SK-N-SH (cell line): ENCODE measurements at regions not wholly inside any gene's neighbourhood (a gene's known extent, or its start where the extent isn't known, plus 50 kb on each side); places are given as distances from the start of the nearest gene placed in this dataset.

ENCODE experiments used
- CTCF ChIA-PET: fragments of 300-600, 350-600 bp; formaldehyde crosslinking; extraction: SDS; loops from one replicate; lab custom pipeline; 2021; lab: Yijun Ruan, JAX
- POLR2A ChIA-PET: fragments of 350-600 bp; sonication (Branson Sonifier 250); formaldehyde crosslinking; extraction: SDS; loops from one replicate; lab custom pipeline; 2020; ENCODE audit warnings: antibody characterized with exemption, inconsistent platforms; lab: Yijun Ruan, JAX
- DNase-seq: peaks from one replicate; pipeline ENCODE4 v3.0.0; 2012
- H2AFZ ChIP-seq: fragments of 200-600 bp; sonication (generic); 2 replicates; pipeline ENCODE4 v1.8.1; 2016; ENCODE audit warnings: antibody characterized with exemption, mild to moderate bottlenecking, low read depth
- H3F3A ChIP-seq: fragments of 200-600 bp; sonication (generic); replicated peaks from 2 replicates; pipeline ENCODE3; 2016; ENCODE audit warnings: antibody characterized with exemption, mild to moderate bottlenecking; ENCODE audit not compliant: insufficient read depth
- H3K27ac ChIP-seq, 2 experiments: fragments of 200-500 bp in 1 of 2; fragments of 200-600 bp in 1 of 2; sonication (Bioruptor generic) in 1 of 2; sonication (generic), shearing (Covaris generic) in 1 of 2; 2 replicates each; pipeline versions ENCODE4 v1.5.1 to v1.6.1; 2014 to 2016; ENCODE audit warnings: low read depth in 2 of 2, inconsistent platforms in 1 of 2, low read length in 1 of 2, mild to moderate bottlenecking in 1 of 2, mixed read lengths in 1 of 2
- H3K27me3 ChIP-seq: fragments of 200-600 bp; sonication (generic), shearing (Covaris generic); 2 replicates; pipeline ENCODE4 v1.6.1; 2016; ENCODE audit warnings: mixed run types; ENCODE audit not compliant: insufficient read depth
- H3K36me3 ChIP-seq, 2 experiments: fragments of 200-500 bp in 1 of 2; fragments of 200-600 bp in 1 of 2; sonication (Bioruptor generic) in 1 of 2; sonication (generic) in 1 of 2; replicated peaks in 1 of 2; 2 replicates each; pipeline versions ENCODE3 to v1.5.1; 2014 to 2016; ENCODE audit warnings: low read length in 1 of 2, mild to moderate bottlenecking in 1 of 2; ENCODE audit not compliant: insufficient read depth in 2 of 2, control insufficient read depth in 1 of 2
- H3K4me1 ChIP-seq, 2 experiments: fragments of 200-500 bp in 1 of 2; fragments of 200-600 bp in 1 of 2; sonication (Bioruptor generic) in 1 of 2; sonication (generic), shearing (Covaris generic) in 1 of 2; 2 replicates each; pipeline versions ENCODE4 v1.5.1 to v1.6.1; 2014 to 2016; ENCODE audit warnings: low read depth in 1 of 2, low read length in 1 of 2, mixed run types in 1 of 2; ENCODE audit not compliant: insufficient read depth in 2 of 2, control insufficient read depth in 1 of 2
- H3K4me2 ChIP-seq: fragments of 200-600 bp; sonication (generic), shearing (Covaris generic); 2 replicates; pipeline ENCODE4 v1.6.1; 2017; ENCODE audit warnings: mixed run types
- H3K4me3 ChIP-seq, 2 experiments: fragments of 200-500 bp in 1 of 2; fragments of 200-600 bp in 1 of 2; sonication (Bioruptor generic) in 1 of 2; sonication (generic), shearing (Covaris generic) in 1 of 2; 2 replicates each; pipeline versions ENCODE4 v1.5.1 to v1.8.1; 2014 to 2016; ENCODE audit warnings: low read depth in 2 of 2, inconsistent platforms in 1 of 2, low read length in 1 of 2, mild to moderate bottlenecking in 1 of 2, mixed read lengths in 1 of 2, moderate library complexity in 1 of 2
- H3K79me2 ChIP-seq: fragments of 200-600 bp; sonication (generic); 2 replicates; pipeline ENCODE4 v1.8.1; 2017; ENCODE audit warnings: mild to moderate bottlenecking; ENCODE audit not compliant: insufficient read depth
- H3K9ac ChIP-seq: fragments of 200-600 bp; sonication (generic); 2 replicates; pipeline ENCODE4 v1.6.1; 2017; ENCODE audit warnings: mixed run types
- H3K9me2 ChIP-seq: fragments of 200-600 bp; sonication (generic); 2 replicates; pipeline ENCODE4 v1.6.1; 2017; ENCODE audit warnings: mixed run types
- H3K9me3 ChIP-seq: fragments of 200-600 bp; sonication (generic); 2 replicates; pipeline ENCODE4 v1.6.1; 2017; ENCODE audit warnings: mixed run types, mild to moderate bottlenecking, moderate library complexity
- H4K20me1 ChIP-seq: fragments of 200-600 bp; sonication (generic); 2 replicates; pipeline ENCODE4 v1.6.1; 2017; ENCODE audit warnings: mild to moderate bottlenecking, mixed run types; ENCODE audit not compliant: insufficient read depth
- ELF1 ChIP-seq: IDR thresholded peaks from 2 replicates; pipeline ENCODE4 v1.4.0; 2012
- EZH2phosphoT487 ChIP-seq: fragments of 200-600 bp; sonication (generic); IDR thresholded peaks from 2 replicates; pipeline ENCODE4 v1.6.1; 2017; ENCODE audit warnings: low read depth, mixed run types, mild to moderate bottlenecking, antibody characterized with exemption, moderate library complexity, borderline replicate concordance
- GABPA ChIP-seq: IDR thresholded peaks from 2 replicates; pipeline ENCODE4 v1.4.0; 2012; ENCODE audit warnings: low read depth, mild to moderate bottlenecking
- NFIC ChIP-seq: IDR thresholded peaks from 2 replicates; pipeline ENCODE4 v1.4.0; 2012; ENCODE audit warnings: borderline replicate concordance
- RAD21 ChIP-seq: IDR thresholded peaks from 2 replicates; pipeline ENCODE4 v1.6.1; 2012; ENCODE audit warnings: mild to moderate bottlenecking, low read length
- TEAD4 ChIP-seq: IDR thresholded peaks from 2 replicates; pipeline ENCODE4 v1.4.0; 2012; ENCODE audit warnings: mild to moderate bottlenecking, borderline replicate concordance; ENCODE audit not compliant: insufficient read depth
- WGBS: methylation state at CpG from one replicate; pipeline ENCODE4 v1.1.6; 2017; ENCODE audit warnings: low lambda C conversion rate; 5-methylcytosine and 5-hydroxymethylcytosine counted together
- TF ChIP-seq, protein P1 (sequence below): IDR thresholded peaks from 2 replicates; pipeline ENCODE4 v1.4.0; 2012; ENCODE audit warnings: low read depth, borderline replicate concordance
- TF ChIP-seq, protein P2 (sequence below): IDR thresholded peaks from 2 replicates; pipeline ENCODE4 v1.4.0; 2012; ENCODE audit warnings: low read depth, borderline replicate concordance
- TF ChIP-seq, protein P3 (sequence below): IDR thresholded peaks from 2 replicates; pipeline ENCODE4; 2012

DNA sequence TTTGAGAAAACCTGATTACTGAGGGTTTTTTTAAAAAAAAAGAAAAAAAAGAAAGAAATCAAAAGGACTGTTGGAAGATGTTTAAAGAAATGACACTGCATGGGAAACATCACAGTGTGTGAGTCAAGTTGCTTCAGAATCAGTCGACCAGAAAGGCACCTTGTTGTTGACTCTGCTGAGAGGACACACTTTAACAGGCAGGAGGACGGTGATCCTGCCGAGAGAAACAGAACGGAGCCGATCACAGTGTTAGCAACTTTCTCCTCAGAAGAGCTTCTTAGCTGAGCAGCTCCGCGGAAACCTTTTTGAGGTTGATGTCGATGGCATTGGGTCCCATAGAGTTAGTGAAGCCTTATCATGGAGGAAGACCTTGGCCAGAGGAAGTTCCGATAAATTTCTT, 538.7 kb downstream of the RBFOX1 start:
- Histone ChIP-seq H3K9ac (no peak overlapping the region), H3F3A (no peaks in the 10 kb centered on the region), H2AFZ (no peak overlapping the region), H3K79me2 (no peaks in the 10 kb centered on the region), H3K4me2 (no peak overlapping the region), H3K9me3 (no peaks in the 10 kb centered on the region), H3K4me3 (no peak overlapping the region), H4K20me1 (no peaks in the 10 kb centered on the region), H3K9me2 (no peaks in the 10 kb centered on the region), H3K27me3 (no peaks in the 10 kb centered on the region), H3K4me1 (no peaks in the 10 kb centered on the region), H3K36me3 (no peaks in the 10 kb centered on the region), H3K27ac (no peak overlapping the region)
- POLR2A ChIA-PET, result no interaction called here
- CTCF ChIA-PET, result no interaction called here
- WGBS, result 51% methylated on average over 9 of the region's 9 CpGs
- TF ChIP-seq, protein P1, sequence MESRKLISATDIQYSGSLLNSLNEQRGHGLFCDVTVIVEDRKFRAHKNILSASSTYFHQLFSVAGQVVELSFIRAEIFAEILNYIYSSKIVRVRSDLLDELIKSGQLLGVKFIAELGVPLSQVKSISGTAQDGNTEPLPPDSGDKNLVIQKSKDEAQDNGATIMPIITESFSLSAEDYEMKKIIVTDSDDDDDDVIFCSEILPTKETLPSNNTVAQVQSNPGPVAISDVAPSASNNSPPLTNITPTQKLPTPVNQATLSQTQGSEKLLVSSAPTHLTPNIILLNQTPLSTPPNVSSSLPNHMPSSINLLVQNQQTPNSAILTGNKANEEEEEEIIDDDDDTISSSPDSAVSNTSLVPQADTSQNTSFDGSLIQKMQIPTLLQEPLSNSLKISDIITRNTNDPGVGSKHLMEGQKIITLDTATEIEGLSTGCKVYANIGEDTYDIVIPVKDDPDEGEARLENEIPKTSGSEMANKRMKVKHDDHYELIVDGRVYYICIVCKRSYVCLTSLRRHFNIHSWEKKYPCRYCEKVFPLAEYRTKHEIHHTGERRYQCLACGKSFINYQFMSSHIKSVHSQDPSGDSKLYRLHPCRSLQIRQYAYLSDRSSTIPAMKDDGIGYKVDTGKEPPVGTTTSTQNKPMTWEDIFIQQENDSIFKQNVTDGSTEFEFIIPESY, result no peak
- TF ChIP-seq, protein P2, sequence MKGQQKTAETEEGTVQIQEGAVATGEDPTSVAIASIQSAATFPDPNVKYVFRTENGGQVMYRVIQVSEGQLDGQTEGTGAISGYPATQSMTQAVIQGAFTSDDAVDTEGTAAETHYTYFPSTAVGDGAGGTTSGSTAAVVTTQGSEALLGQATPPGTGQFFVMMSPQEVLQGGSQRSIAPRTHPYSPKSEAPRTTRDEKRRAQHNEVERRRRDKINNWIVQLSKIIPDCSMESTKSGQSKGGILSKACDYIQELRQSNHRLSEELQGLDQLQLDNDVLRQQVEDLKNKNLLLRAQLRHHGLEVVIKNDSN, result no peak
- no peak for DNase-seq

DNA sequence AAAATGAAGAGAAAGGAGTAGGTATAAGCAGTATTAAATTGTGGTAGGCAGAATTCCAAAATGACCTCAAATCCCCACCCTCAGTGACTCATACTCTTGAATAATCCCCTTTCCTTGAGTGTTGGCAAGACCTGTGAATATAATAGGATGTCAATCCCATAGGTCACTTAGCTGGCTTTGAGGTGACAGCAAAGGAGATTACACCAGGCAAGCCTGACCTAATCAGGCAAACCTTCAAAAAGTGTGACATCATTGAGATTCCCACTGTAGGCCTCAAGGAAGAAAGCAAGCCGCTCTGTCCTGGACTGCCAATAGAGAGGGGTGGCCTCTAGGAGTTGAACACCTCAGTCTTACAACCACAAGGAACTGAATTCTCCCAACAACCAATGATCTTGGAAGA, 535.2 kb downstream of the RBFOX1 start:
- H3K4me2 ChIP-seq, result no peak overlapping the region
- H3K79me2 ChIP-seq, result no peaks in the 10 kb centered on the region
- no peak overlapping the region for H3K9ac ChIP-seq
- WGBS, result 0% methylated on average over 1 of the region's 1 CpG
- no peaks in the 10 kb centered on the region for H3K4me1 ChIP-seq
- no peak for DNase-seq
- no peak overlapping the region for H3K27ac ChIP-seq
- no peak overlapping the region for H2AFZ ChIP-seq
- H3K9me2 ChIP-seq, result no peaks in the 10 kb centered on the region
- H4K20me1 ChIP-seq, result no peaks in the 10 kb centered on the region
- H3K36me3 ChIP-seq, result no peaks in the 10 kb centered on the region
- ChIA-PET POLR2A (no interaction called here), CTCF (no interaction called here)
- no peak overlapping the region for H3K4me3 ChIP-seq
- no peaks in the 10 kb centered on the region for H3F3A ChIP-seq
- H3K9me3 ChIP-seq, result no peaks in the 10 kb centered on the region
- no peaks in the 10 kb centered on the region for H3K27me3 ChIP-seq
- TF ChIP-seq TEAD4, result no peak
- no peak for TF ChIP-seq ELF1
- TF ChIP-seq EZH2phosphoT487, result no peak
- no peak for TF ChIP-seq NFIC
- no peak for TF ChIP-seq GABPA
- TF ChIP-seq RAD21, result no peak
- TF ChIP-seq, protein P3, sequence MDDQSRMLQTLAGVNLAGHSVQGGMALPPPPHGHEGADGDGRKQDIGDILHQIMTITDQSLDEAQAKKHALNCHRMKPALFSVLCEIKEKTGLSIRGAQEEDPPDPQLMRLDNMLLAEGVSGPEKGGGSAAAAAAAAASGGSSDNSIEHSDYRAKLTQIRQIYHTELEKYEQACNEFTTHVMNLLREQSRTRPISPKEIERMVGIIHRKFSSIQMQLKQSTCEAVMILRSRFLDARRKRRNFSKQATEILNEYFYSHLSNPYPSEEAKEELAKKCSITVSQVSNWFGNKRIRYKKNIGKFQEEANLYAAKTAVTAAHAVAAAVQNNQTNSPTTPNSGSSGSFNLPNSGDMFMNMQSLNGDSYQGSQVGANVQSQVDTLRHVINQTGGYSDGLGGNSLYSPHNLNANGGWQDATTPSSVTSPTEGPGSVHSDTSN, result no peak
